ENCODE measurements at regions not wholly inside any gene's neighbourhood (a gene's known extent, or its start where the extent isn't known, plus 50 kb on each side); places are given as distances from the start of the nearest gene placed in this dataset.
"Not testable (repeated sequence)": the region's sequence is repeated elsewhere in the genome, so short reads cannot be mapped to it uniquely, and the experiment has no call there.

- DNase-seq: no peak
- in situ Hi-C loops (cut with MboI; ENCODE audit: low pct_unique_long_range_greater_than_20kb, low sequenced_read_pairs): no loop called here
Measured at GRCh38 chr9:34809504-34810186, 99.7 kb upstream of the CCL21 start.

- no peak for DNase-seq
- in situ Hi-C loops (cut with MboI; ENCODE audit: low pct_unique_long_range_greater_than_20kb, low sequenced_read_pairs): no loop called here
Measured at GRCh38 chr9:34802916-34803315, 93.0 kb upstream of the CCL21 start.

DNA sequence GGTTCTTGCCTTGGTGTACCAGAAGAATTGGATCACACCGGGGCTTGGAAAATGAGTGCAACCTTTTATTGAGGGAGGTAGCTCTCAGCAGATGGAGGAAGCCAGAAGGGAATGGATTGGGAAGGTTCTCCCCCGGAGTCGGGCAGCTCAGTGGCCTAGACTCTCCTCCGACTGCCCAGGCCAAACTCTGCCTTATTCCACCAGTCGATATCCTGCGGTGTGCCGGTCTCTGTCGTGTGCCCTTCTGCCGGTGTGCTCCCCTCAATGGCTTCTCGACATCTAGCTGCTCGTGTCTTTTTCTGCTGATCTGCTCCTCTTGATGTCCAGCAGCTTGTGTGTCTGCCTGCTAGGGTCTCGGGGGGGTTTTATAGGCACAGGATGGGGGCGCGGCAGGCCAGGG lies 87.4 kb upstream of the CCL21 start:
- in situ Hi-C loops (cut with MboI; ENCODE audit: low pct_unique_long_range_greater_than_20kb, low sequenced_read_pairs): no loop called here
- DNase-seq: no peak

DNA sequence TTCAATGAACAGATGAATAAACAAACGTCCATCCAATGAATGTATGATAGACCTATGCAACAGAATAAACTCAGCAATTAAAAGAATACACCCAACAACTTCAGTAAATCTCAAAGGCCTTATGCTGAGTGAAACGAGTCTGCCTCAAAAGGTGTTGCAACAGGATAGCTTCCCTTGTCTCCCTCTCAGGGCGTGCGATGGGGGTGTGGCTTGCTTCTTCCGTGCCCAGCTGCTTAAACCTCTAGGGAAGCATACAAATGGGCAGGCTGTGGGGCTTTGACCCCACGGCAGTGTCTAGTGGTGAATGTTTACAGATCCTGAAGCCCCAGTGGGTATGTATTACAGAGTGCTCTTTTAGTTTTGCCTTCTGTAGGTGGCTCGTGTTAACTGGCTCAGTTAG lies 87.0 kb upstream of the CCL21 start:
- in situ Hi-C loops (cut with MboI; ENCODE audit: low pct_unique_long_range_greater_than_20kb, low sequenced_read_pairs): no loop called here
- peak; percentile 3 for DNase-seq

DNA sequence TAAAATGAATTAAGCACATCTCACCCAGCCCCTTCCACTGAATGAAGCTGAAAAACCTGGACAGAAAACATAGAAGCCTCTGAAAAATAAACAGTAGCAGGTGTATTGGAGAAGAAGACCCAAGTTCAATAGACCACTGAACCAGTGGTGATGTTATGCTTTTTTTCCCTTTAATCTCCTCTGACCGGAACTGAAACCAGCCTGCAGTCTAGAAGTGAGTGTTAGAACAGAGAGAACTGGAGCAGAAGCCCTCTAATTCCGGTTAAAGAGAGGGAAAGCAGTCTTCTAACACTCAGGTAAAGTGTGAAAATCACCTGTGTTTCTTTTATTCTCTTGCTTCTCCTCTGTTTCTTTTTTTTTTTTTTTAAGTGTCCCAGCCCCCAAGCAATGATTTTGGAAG lies 83.5 kb upstream of the CCL21 start:
- in situ Hi-C loops (cut with MboI; ENCODE audit: low pct_unique_long_range_greater_than_20kb, low sequenced_read_pairs): no loop called here
- DNase-seq: no peak

DNA sequence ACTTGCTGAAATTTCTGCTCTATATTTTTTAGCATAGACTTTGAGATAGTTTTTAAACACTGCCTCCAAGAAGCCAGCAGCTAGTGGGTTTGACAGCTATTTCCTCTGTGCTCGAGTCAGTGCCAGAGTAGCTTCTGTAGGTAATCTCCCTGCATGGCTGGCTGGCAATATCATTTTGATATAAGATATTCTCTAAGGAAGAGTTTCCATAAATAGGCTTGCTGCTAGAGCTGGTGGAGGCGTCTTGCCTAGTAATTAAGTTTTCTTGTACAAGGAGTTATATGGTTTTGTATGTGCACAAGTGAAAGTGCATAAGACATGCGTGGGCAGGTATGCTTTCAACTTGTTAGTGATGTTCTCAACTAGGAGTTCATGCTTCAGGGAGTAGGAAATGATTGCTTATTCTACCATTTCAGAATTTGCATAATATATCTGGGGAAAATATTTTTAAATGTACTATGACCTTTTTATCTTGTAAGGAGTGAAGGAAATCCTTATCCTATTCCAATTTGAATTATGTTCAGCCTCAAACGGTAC lies 74.1 kb upstream of the CCL21 start:
- DNase-seq: no peak
- in situ Hi-C loops (cut with MboI; ENCODE audit: low pct_unique_long_range_greater_than_20kb, low sequenced_read_pairs): no loop called here

DNA sequence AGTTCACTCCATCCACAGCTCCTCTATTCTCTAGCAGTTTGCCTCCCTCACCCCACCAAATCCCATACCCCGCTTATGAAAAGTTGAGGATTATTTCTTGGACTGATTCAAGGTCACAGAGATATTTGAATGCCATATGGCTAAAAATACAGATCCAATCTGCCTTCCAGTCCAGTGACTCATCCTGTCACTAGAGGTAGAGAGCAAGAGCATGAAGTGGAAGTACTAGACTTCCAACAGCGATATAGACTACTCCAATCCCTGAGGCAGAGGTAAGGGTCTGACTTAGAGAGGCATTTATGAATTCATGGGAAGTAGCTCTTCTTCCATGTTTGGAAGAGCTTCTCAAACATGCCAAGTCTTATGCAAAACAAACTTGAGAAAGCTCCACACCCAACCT lies 72.4 kb upstream of the CCL21 start:
- no peak for DNase-seq
- in situ Hi-C loops (cut with MboI; ENCODE audit: low pct_unique_long_range_greater_than_20kb, low sequenced_read_pairs): no loop called here

DNA sequence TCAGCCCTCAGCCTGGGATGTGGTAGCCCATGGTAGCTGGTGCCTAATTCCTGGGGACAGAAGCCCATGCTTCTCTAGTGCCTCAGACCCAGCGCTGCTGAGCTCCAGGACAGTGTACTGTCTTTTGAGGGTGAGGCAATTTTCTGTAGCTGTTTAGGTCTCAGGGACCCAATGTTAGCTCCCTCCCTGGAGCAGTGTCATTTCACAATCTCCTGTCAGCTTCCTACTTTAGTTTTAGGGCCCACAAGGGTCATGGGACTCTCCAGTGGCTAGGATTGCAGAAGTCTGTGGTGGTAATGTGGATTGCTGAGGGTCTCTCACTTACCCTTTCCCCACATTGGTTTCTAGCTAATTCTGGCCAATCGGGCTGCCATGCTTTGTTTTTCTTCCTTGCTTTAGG lies 67.7 kb upstream of the CCL21 start:
- no peak for DNase-seq
- in situ Hi-C loops (cut with MboI; ENCODE audit: low pct_unique_long_range_greater_than_20kb, low sequenced_read_pairs): no loop called here

DNA sequence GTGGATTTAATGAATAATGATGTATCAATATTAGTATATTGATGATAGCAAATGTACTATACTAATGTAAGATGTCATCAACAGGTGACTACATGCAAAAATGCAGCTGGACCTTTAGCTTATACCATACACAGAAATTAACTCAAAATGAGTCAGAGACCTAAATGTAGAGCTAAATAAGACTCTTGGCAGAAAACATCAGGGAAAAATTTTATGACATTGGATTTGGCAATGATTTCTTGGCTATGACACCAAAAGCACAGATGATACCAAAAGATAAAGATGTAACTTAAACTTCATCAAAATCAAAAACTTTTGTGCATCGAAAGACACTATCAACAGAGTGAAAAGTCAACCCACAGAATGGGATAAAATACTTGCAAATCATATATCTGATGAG lies 64.0 kb upstream of the CCL21 start:
- no peak for DNase-seq
- in situ Hi-C loops (cut with MboI; ENCODE audit: low pct_unique_long_range_greater_than_20kb, low sequenced_read_pairs): no loop called here

- DNase-seq: no peak
- in situ Hi-C loops (cut with MboI; ENCODE audit: low pct_unique_long_range_greater_than_20kb, low sequenced_read_pairs): no loop called here
Measured at GRCh38 chr9:34773306-34773910, 63.5 kb upstream of the CCL21 start.

- DNase-seq: no peak
- in situ Hi-C loops (cut with MboI; ENCODE audit: low pct_unique_long_range_greater_than_20kb, low sequenced_read_pairs): no loop called here
Measured at GRCh38 chr9:34771007-34771406, 61.1 kb upstream of the CCL21 start.

- DNase-seq; in situ Hi-C loops (cut with MboI; ENCODE audit: low pct_unique_long_range_greater_than_20kb, low sequenced_read_pairs): not testable (repeated sequence)
Measured at GRCh38 chr9:34767087-34767486, 57.2 kb upstream of the CCL21 start.

- in situ Hi-C loops (cut with MboI; ENCODE audit: low pct_unique_long_range_greater_than_20kb, low sequenced_read_pairs): not testable (repeated sequence)
- peak; percentile 61 for DNase-seq
Measured at GRCh38 chr9:34760196-34761040, 50.5 kb upstream of the CCL21 start.

Measured in KBM-7 (cell line).